Duodenal mucosa (tissue), 2 donors: ENCODE measurements at regions not wholly inside any gene's neighbourhood (a gene's known extent, or its start where the extent isn't known, plus 50 kb on each side); places are given as distances from the start of the nearest gene placed in this dataset.
"Not testable (repeated sequence)": the region's sequence is repeated elsewhere in the genome, so short reads cannot be mapped to it uniquely, and the experiment has no call there.

Experiments
- H3K27ac ChIP-seq: one replicate; pipeline ENCODE4 v1.7.0; 2013; ENCODE audit warnings: low read depth, low read length
- H3K27me3 ChIP-seq, 2 donors: one replicate each; pipeline ENCODE4 v1.7.0; 2013; ENCODE audit warnings: low read length in 2 of 2, control low read depth in 1 of 2; ENCODE audit not compliant: insufficient read depth in 2 of 2, control insufficient read depth in 1 of 2
- H3K36me3 ChIP-seq, 2 donors: one replicate each; pipeline ENCODE4 v1.7.0; 2013; ENCODE audit warnings: low read length in 2 of 2, control low read depth in 1 of 2; ENCODE audit not compliant: insufficient read depth in 2 of 2, control insufficient read depth in 1 of 2
- H3K4me1 ChIP-seq, 2 donors: one replicate each; pipeline ENCODE4 v1.7.0; 2013; ENCODE audit warnings: low read length in 2 of 2, control low read depth in 1 of 2; ENCODE audit not compliant: insufficient read depth in 2 of 2, control insufficient read depth in 1 of 2
- H3K4me3 ChIP-seq, 2 donors: one replicate each; pipeline ENCODE4 v1.7.0; 2013; ENCODE audit warnings: low read length in 2 of 2, low read depth in 1 of 2
- H3K9ac ChIP-seq, 2 donors: one replicate each; pipeline ENCODE4 v1.7.0; 2013; ENCODE audit warnings: low read length in 2 of 2, low read depth in 1 of 2
- H3K9me3 ChIP-seq, 2 donors: one replicate each; pipeline ENCODE4 v1.7.0; 2013; ENCODE audit warnings: low read length in 2 of 2, control low read depth in 1 of 2; ENCODE audit not compliant: control insufficient read depth in 1 of 2

DNA sequence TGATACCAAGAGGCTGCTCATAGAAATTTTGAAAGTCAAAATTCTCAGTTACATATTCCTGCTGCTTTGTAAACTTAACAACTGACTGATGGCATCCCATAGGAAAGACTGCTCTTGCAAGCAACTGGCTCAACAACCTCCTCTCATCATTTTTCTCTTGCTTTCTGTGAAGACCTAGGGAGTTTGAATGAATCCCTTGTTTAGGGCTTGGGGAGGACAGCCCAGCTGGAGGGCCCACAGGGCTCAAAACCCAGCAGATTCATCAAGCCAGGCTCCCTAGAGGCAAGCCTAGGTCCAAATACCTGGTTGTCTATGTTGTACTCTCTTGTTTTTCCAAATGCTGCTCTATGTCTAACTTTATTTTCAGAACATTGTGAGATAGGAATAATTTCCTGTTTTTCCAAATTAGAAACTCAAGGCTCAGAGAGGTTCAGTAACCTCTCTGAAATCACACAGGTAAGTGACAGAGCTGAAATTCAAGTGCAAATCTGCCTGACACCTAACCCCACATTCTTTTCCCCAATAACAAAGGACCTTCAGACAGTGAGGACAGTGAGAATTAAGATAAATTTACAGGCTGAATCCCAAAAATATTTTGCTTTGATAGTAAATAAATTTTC is 558.9 kb upstream of the KLF4 start:
- Histone ChIP-seq H3K27ac (no peak overlapping the region), H3K27me3 (no peaks in the 10 kb centered on the region), H3K9ac (no peak overlapping the region), H3K9me3 (peaks cover 0 to 8% of the 10 kb centered on the region in 2 donors), H3K36me3 (no peaks in the 10 kb centered on the region), H3K4me1 (peaks cover 12 to 21% of the 10 kb centered on the region in 2 donors), H3K4me3 (no peak overlapping the region)

DNA sequence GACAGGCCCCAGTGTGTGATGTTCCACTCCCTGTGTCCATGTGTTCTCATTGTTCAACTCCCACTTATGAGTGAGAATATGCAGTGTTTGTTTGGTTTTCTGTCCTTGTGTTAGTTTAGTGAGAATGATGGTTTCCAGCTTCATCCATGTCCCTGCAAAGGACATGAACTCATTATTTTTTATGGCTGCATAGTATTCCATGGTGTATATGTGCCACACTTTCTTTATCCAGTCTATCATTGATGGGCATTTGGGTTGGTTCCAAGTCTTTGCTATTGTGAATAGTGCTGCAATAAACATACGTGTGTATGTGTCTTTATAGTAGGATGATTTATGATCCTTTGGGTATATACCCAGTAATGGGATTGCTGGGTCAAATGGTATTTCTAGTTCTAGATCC is 558.2 kb upstream of the KLF4 start:
- H3K36me3 ChIP-seq, H3K27ac ChIP-seq, H3K27me3 ChIP-seq, H3K9ac ChIP-seq, H3K4me3 ChIP-seq, H3K9me3 ChIP-seq: not testable (repeated sequence)
- peaks cover 7 to 13% of the 10 kb centered on the region in 2 donors for H3K4me1 ChIP-seq

DNA sequence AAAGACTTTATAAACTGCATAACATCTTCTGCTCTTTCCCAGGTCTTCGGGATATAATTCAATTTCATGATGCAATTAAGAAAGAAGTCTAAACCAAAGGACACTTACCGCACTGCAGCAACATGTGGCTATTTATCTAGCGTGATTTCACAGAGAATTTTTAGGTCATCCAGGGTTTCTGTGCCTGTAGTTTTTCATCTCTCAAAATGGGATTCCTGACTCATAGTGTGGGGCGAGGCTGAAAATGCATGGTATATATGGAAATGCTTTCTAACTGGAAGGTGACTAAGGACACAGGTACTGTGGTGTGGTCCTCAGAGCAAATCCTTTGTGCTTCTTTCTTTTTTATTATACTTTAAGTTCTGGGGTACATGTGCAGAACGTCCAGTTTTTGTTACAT is 557.7 kb upstream of the KLF4 start:
- no peaks in the 10 kb centered on the region for H3K27me3 ChIP-seq
- peaks cover 7 to 11% of the 10 kb centered on the region in 2 donors for H3K4me1 ChIP-seq
- H3K36me3 ChIP-seq: no peaks in the 10 kb centered on the region
- no peak overlapping the region for H3K4me3 ChIP-seq
- H3K9me3 ChIP-seq: peaks cover 0 to 10% of the 10 kb centered on the region in 2 donors
- H3K9ac ChIP-seq: no peak overlapping the region
- no peak overlapping the region for H3K27ac ChIP-seq

DNA sequence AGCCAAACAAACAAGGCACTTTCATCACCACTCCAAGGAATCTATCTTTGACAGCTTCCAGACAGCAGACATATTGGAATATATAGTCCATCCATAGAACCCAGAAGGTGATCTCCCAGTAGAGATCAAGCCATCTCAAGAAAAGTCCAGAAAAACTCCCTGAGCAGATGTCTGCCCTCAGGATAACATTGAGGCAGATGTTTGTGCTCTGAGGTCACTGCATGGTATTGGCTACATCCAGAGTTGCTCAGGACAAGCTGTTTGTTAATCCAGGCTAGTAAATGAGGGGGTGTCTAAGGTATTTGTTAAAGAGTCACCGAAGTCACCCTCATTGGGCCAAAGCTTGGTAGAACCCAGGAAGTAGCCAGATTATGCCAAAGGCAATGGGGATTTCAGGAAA is 556.3 kb upstream of the KLF4 start:
- Histone ChIP-seq H3K4me3 (no peak overlapping the region), H3K9me3 (peaks cover 0 to 10% of the 10 kb centered on the region in 2 donors), H3K4me1 (peaks cover 0 to 3% of the 10 kb centered on the region in 2 donors), H3K9ac (no peak overlapping the region), H3K27ac (no peak overlapping the region), H3K27me3 (no peaks in the 10 kb centered on the region), H3K36me3 (no peaks in the 10 kb centered on the region)

DNA sequence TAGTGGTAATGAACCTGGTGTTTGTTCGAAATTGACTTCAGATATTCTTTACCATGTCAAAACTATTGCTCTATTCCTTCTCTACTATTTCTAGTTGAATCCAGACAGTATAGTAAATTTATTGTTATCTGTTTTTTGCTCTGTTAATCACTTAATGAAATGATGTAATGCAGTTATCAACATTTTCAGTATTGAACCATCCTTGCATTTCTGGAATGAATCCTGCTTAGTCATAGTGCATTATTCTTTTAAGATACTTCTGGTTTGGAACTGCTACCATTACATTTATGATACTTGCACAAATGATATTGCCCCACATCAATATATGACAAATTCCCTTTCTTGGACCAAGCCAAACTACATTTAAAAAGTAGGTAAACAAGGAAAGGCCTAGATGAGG is 554.0 kb upstream of the KLF4 start:
- Histone ChIP-seq H3K27ac (no peak overlapping the region), H3K9me3 (peaks cover 0 to 10% of the 10 kb centered on the region in 2 donors), H3K9ac (no peak overlapping the region), H3K36me3 (no peaks in the 10 kb centered on the region), H3K27me3 (no peaks in the 10 kb centered on the region), H3K4me1 (no peaks in the 10 kb centered on the region), H3K4me3 (no peak overlapping the region)

DNA sequence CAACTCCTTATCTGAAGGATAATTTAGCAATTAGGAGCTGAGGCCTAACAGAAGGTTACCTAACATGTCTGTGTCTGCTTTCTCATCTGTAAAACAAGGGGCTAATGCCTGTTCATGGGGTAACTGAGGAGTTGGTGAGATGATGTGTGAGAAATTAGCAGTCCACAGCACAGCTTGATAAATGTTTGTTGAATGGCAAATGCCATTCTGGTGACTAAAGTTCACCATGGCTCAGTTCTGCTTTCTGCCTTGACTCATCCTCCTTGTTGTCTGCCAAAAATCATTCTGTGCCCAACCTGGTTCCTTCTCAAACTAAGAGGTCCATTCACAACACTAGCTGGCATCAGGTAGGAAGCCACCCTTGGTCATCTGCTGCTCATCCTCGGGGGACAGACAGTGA is 552.0 kb upstream of the KLF4 start:
- no peak overlapping the region for H3K9ac ChIP-seq
- no peaks in the 10 kb centered on the region for H3K27me3 ChIP-seq
- H3K27ac ChIP-seq: no peak overlapping the region
- H3K4me3 ChIP-seq: no peak overlapping the region
- peaks cover 0 to 10% of the 10 kb centered on the region in 2 donors for H3K9me3 ChIP-seq
- H3K36me3 ChIP-seq: no peaks in the 10 kb centered on the region
- H3K4me1 ChIP-seq: no peaks in the 10 kb centered on the region

DNA sequence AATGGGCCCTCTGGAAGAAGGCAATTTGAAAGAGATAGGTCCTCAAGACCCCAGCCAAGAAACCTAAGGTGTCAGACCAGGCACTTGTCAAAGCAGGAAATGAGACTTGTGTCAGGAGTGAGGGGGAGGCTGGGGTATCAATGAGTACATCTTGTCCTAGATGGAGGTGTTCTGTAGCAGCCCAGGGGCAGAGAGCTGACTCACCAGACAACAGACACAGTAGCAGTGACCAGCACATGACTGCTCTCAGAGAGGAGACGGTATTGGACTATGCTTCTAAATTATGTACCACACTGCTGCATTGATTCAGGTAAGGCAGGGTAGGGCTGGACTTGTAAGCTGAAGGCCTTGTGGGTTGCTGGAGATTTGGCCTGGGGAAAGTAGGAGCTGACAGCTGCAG is 551.2 kb upstream of the KLF4 start:
- H3K27ac ChIP-seq: no peak overlapping the region
- no peaks in the 10 kb centered on the region for H3K27me3 ChIP-seq
- no peak overlapping the region for H3K9ac ChIP-seq
- H3K9me3 ChIP-seq: peaks cover 0 to 10% of the 10 kb centered on the region in 2 donors
- H3K36me3 ChIP-seq: no peaks in the 10 kb centered on the region
- H3K4me1 ChIP-seq: no peaks in the 10 kb centered on the region
- no peak overlapping the region for H3K4me3 ChIP-seq

DNA sequence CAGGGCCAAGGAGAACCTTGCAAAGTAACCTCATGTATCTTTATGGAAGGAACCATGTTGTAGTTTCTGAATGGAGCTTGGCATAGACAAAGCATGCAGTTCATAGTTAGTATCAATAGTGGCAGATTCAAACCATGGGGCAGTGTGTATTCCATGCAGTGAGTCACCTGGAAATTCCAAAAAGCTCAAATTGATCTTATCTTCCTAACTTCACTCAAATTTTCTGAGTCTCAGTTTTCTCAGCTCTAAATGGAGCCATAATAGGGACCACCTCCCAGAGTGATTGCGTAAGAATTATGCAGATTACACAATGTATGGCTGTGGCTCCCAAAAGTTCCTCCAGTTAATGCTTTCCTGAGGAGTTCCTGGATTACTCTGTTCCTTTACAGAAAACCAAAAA is 549.9 kb upstream of the KLF4 start:
- no peaks in the 10 kb centered on the region for H3K36me3 ChIP-seq
- H3K9ac ChIP-seq: no peak overlapping the region

DNA sequence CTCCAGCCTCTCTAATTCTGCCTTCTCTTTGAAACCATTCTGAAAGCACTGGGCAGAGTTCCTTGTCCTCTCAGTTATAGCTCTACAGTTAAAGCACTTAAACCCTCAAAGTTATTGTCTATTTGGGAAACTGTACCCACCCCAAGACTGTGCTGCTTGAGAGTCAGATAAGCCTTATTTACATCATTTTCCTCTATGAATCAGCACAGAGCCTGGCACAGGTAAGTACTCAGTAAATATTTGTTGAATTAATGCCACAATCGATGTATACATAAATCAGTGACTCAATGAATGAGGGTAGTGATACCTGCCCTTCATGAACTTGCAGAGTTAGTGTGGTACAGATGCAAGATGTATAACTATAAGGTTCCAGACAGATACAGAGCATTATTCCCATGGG is 549.4 kb upstream of the KLF4 start:
- peaks cover 0 to 6% of the 10 kb centered on the region in 2 donors for H3K9me3 ChIP-seq
- no peaks in the 10 kb centered on the region for H3K4me1 ChIP-seq
- H3K27me3 ChIP-seq: no peaks in the 10 kb centered on the region
- H3K27ac ChIP-seq: no peak overlapping the region
- H3K9ac ChIP-seq: no peak overlapping the region
- H3K36me3 ChIP-seq: no peaks in the 10 kb centered on the region
- H3K4me3 ChIP-seq: no peak overlapping the region

More for the DNA sequence above, 549.9 kb upstream of the KLF4 start:
- Histone ChIP-seq H3K27me3 (no peaks in the 10 kb centered on the region), H3K4me1 (no peaks in the 10 kb centered on the region), H3K27ac (no peak overlapping the region), H3K9me3 (peaks cover 0 to 8% of the 10 kb centered on the region in 2 donors), H3K4me3 (no peak overlapping the region)

DNA sequence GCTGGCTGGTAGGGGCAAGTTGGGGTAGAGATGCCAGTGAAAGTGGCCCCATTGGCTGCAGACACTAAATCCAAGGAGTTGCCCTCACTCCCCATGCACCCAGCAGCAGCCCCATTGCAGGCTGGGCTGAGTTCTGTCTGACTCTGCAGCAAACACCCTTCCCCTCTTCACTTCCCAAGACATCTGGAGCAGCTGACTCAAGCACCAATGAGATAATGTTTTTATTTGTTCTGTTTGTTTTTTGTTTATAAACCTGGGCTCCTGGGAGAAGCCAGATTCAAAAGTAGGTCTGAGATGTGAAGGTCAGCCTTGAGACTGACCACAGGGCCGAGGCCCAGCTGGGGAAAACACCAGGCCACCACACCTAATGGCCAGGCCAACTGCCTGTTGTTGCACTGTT is 545.9 kb upstream of the KLF4 start:
- no peaks in the 10 kb centered on the region for H3K4me1 ChIP-seq
- no peak overlapping the region for H3K9ac ChIP-seq
- no peak overlapping the region for H3K27ac ChIP-seq
- no peaks in the 10 kb centered on the region for H3K9me3 ChIP-seq
- no peaks in the 10 kb centered on the region for H3K36me3 ChIP-seq
- H3K4me3 ChIP-seq: no peak overlapping the region
- H3K27me3 ChIP-seq: no peaks in the 10 kb centered on the region
